IPS-18c (cell line): ENCODE measurements at regions not wholly inside any gene's neighbourhood (a gene's known extent, or its start where the extent isn't known, plus 50 kb on each side); places are given as distances from the start of the nearest gene placed in this dataset.
"Not testable (repeated sequence)": the region's sequence is repeated elsewhere in the genome, so short reads cannot be mapped to it uniquely, and the experiment has no call there.

ENCODE experiments used
- H3K4me3 ChIP-seq: 2 replicates; pipeline ENCODE4 v1.7.0; 2013; ENCODE audit warnings: low read depth, mild to moderate bottlenecking, low read length, moderate library complexity; ENCODE audit not compliant: insufficient read depth
- H3K9me3 ChIP-seq: one replicate; pipeline ENCODE4 v1.6.1; 2013; ENCODE audit warnings: mild to moderate bottlenecking, low read length, moderate library complexity; ENCODE audit not compliant: control insufficient read depth, insufficient read depth

GRCh38 chr6:27023664-27024063 lies 223.8 kb upstream of the PRSS16 start:
- H3K4me3 ChIP-seq, result no peak overlapping the region
- no peaks in the 10 kb centered on the region for H3K9me3 ChIP-seq

DNA sequence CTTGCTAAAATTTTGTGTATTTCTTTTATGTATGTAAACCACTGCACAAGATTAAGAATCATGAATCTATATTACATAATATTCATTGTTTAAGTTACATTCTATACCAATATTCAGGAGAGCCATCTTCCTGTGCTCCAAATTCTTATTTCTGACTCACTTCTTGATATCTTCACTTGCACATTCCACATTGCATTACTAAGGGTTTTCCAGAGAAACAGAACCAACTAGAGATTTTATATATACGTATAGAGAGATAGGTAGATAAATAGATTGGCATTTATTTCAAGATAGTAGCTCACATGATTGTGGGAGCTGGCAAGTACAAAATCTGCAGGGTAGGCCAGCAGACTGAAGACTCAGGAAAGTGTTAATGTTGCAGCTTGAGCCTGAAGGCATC lies 222.2 kb upstream of the PRSS16 start:
- Histone ChIP-seq H3K9me3 (no peaks in the 10 kb centered on the region), H3K4me3 (no peak overlapping the region)

- Histone ChIP-seq H3K4me3 (no peak overlapping the region), H3K9me3 (no peaks in the 10 kb centered on the region)
Observed at GRCh38 chr6:27026361-27026760, 221.1 kb upstream of the PRSS16 start.

GRCh38 chr6:27031302-27031701 lies 216.2 kb upstream of the PRSS16 start:
- H3K9me3 ChIP-seq, result no peaks in the 10 kb centered on the region
- H3K4me3 ChIP-seq, result no peak overlapping the region

- Histone ChIP-seq H3K4me3 (no peak overlapping the region), H3K9me3 (no peaks in the 10 kb centered on the region)
Observed at GRCh38 chr6:27038498-27038897, 209.0 kb upstream of the PRSS16 start.

GRCh38 chr6:27040244-27041042 lies 207.1 kb upstream of the PRSS16 start:
- no peaks in the 10 kb centered on the region for H3K9me3 ChIP-seq
- H3K4me3 ChIP-seq, result no peak overlapping the region

DNA sequence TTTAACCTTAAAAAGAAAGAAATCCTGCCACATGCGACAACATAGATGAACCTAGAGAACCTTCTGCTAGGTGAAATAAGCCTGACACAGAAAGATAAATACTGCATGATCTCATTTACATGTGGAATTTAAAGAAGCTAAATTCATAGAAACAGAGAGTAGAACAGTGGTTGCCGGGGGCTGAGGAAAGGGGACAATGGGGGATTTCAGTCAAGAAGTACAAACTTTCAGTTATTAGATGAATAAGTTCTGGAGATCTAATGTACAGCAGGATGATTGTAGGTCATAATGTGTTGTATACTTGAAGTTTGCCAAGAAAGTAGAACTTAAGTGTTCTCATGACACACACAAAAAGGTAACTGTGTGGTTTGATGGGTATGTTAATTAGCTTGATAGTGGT lies 204.3 kb upstream of the PRSS16 start:
- H3K4me3 ChIP-seq, result no peak overlapping the region

GRCh38 chr6:27045131-27045530 lies 202.4 kb upstream of the PRSS16 start:
- not testable (repeated sequence) for H3K4me3 ChIP-seq

More for the DNA sequence above, 204.3 kb upstream of the PRSS16 start:
- no peaks in the 10 kb centered on the region for H3K9me3 ChIP-seq

DNA sequence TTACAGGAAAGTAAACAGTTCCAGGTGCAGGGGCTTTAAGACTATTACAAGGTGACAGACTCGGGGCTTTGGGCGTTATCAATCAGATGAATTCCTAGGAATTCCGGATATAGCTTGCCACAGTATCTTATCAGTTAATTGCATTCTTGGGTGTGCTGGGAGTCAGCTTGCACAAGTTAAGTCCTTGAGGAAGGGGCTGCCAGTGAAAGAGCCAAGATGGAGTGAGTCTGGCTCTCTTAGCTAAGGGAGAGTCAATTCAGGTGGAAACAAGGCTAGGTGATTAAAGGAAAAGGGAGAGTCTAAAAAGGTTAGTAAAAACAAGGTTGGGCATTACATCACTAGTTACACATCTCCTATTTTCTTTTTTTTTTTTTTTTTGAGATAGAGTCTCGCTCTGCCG lies 199.8 kb upstream of the PRSS16 start:
- not testable (repeated sequence) for H3K9me3 ChIP-seq

More at GRCh38 chr6:27045131-27045530, 202.4 kb upstream of the PRSS16 start:
- not testable (repeated sequence) for H3K9me3 ChIP-seq

GRCh38 chr6:27049863-27050781 lies 197.4 kb upstream of the PRSS16 start:
- no peak overlapping the region for H3K4me3 ChIP-seq

More for the DNA sequence above, 199.8 kb upstream of the PRSS16 start:
- not testable (repeated sequence) for H3K4me3 ChIP-seq

GRCh38 chr6:27052082-27052730 lies 195.3 kb upstream of the PRSS16 start:
- not testable (repeated sequence) for H3K9me3 ChIP-seq, H3K4me3 ChIP-seq

More at GRCh38 chr6:27049863-27050781, 197.4 kb upstream of the PRSS16 start:
- H3K9me3 ChIP-seq, result no peaks in the 10 kb centered on the region

GRCh38 chr6:27052731-27053082 lies 194.8 kb upstream of the PRSS16 start:
- H3K4me3 ChIP-seq, result no peak overlapping the region
- H3K9me3 ChIP-seq, result no peaks in the 10 kb centered on the region

DNA sequence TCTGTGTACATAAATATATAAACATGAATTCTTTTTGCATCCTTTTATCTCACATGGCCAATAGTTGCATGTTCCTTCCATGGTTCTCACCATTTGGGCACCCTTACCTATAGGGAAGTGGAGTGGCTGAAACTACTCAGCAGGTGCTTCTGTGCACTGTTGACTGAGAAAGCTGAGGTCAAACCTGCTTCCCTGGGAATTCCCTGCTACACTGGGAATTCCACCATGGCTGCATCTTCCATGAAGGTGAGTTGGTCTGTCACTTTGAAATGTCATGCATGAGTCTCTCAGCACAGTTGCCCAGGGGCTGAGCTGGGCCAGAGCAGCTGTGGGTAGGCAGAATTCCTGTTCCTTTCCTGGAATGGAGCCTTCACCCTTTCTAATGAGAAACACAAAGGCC lies 193.8 kb upstream of the PRSS16 start:
- Histone ChIP-seq H3K4me3 (no peak overlapping the region), H3K9me3 (no peaks in the 10 kb centered on the region)

- no peak overlapping the region for H3K4me3 ChIP-seq
- no peaks in the 10 kb centered on the region for H3K9me3 ChIP-seq
Observed at GRCh38 chr6:27056615-27057014, 190.9 kb upstream of the PRSS16 start.

GRCh38 chr6:27059621-27060425 lies 187.7 kb upstream of the PRSS16 start:
- Histone ChIP-seq H3K9me3 (no peaks in the 10 kb centered on the region), H3K4me3 (no peak overlapping the region)

GRCh38 chr6:27061235-27061993 lies 186.1 kb upstream of the PRSS16 start:
- Histone ChIP-seq H3K4me3 (no peak overlapping the region), H3K9me3 (no peaks in the 10 kb centered on the region)
